HepG2 (cell line): ENCODE measurements at regions not wholly inside any gene's neighbourhood (a gene's known extent, or its start where the extent isn't known, plus 50 kb on each side); places are given as distances from the start of the nearest gene placed in this dataset.

ENCODE experiments used
- AHR ChIP-seq: IDR thresholded peaks from 2 replicates; pipeline ENCODE4 v1.6.1; 2018; ENCODE audit warnings: missing genetic modification reagents, missing compliant biosample characterization
- ARID2 ChIP-seq: sonication (generic); formaldehyde crosslinking; IDR thresholded peaks from 2 replicates; pipeline ENCODE4 v1.8.1; 2022; ENCODE audit warnings: mild to moderate bottlenecking, missing genetic modification reagents, borderline replicate concordance
- EED ChIP-seq: sonication (generic); formaldehyde crosslinking; IDR thresholded peaks from 2 replicates; pipeline ENCODE4 v1.5.0; 2020; ENCODE audit warnings: mild to moderate bottlenecking, missing genetic modification reagents
- ERF ChIP-seq: IDR thresholded peaks from 2 replicates; pipeline ENCODE4 v1.6.1; 2018; ENCODE audit warnings: missing biosample characterization, missing genetic modification reagents
- FOXA3 ChIP-seq: IDR thresholded peaks from 2 replicates; pipeline ENCODE4 v1.6.1; 2016; ENCODE audit warnings: missing genetic modification reagents, missing compliant biosample characterization
- IKZF4 ChIP-seq: sonication (generic); formaldehyde crosslinking; IDR thresholded peaks from 2 replicates; pipeline ENCODE4 v1.5.1; 2020; ENCODE audit warnings: borderline replicate concordance, mild to moderate bottlenecking, low read depth, missing genetic modification reagents; ENCODE audit errors: not compliant biosample characterization
- IRF2 ChIP-seq: IDR thresholded peaks from 2 replicates; pipeline ENCODE4 v1.6.1; 2018; ENCODE audit warnings: missing genetic modification reagents, missing compliant biosample characterization
- KLF13 ChIP-seq: sonication (generic); formaldehyde crosslinking; IDR thresholded peaks from 2 replicates; pipeline ENCODE4 v1.4.0; 2020; ENCODE audit warnings: mild to moderate bottlenecking, missing genetic modification reagents
- NCOA1 ChIP-seq: sonication (generic); formaldehyde crosslinking; IDR thresholded peaks from 2 replicates; pipeline ENCODE4 v1.9.0; 2021; ENCODE audit warnings: missing genetic modification reagents
- RXRB ChIP-seq: IDR thresholded peaks from 2 replicates; pipeline ENCODE4 v1.6.1; 2016; ENCODE audit warnings: borderline replicate concordance, missing genetic modification reagents, missing compliant biosample characterization
- SMARCC2 ChIP-seq: fragments of 450-650 bp; IDR thresholded peaks from 2 replicates; pipeline ENCODE4 v1.6.1; 2017; ENCODE audit warnings: antibody characterized with exemption, mild to moderate bottlenecking
- TEAD3 ChIP-seq: optimal IDR thresholded peaks from 2 replicates; pipeline ENCODE3; 2016; ENCODE audit warnings: borderline replicate concordance
- WIZ ChIP-seq: sonication (generic); formaldehyde crosslinking; IDR thresholded peaks from 2 replicates; pipeline ENCODE4 v1.5.1; 2020; ENCODE audit warnings: mild to moderate bottlenecking, missing genetic modification reagents
- ZBTB1 ChIP-seq: sonication (generic); formaldehyde crosslinking; IDR thresholded peaks from 2 replicates; pipeline ENCODE4 v1.4.0; 2020; ENCODE audit warnings: missing genetic modification reagents, borderline replicate concordance
- ZIK1 ChIP-seq: sonication (generic); formaldehyde crosslinking; IDR thresholded peaks from 2 replicates; pipeline ENCODE4 v1.5.0; 2020; ENCODE audit warnings: mild to moderate bottlenecking, low read depth, missing genetic modification reagents, borderline replicate concordance
- ZNF136 ChIP-seq: sonication (generic); formaldehyde crosslinking; IDR thresholded peaks from 2 replicates; pipeline ENCODE4 v1.8.1; 2022; ENCODE audit warnings: low read depth, mild to moderate bottlenecking, moderate library complexity, missing genetic modification reagents
- ZNF143 ChIP-seq: sonication (generic); formaldehyde crosslinking; IDR thresholded peaks from 2 replicates; pipeline ENCODE4 v1.4.0; 2020; ENCODE audit warnings: missing genetic modification reagents
- ZNF230 ChIP-seq: sonication (generic); formaldehyde crosslinking; IDR thresholded peaks from 2 replicates; pipeline ENCODE4 v1.4.0; 2020; ENCODE audit warnings: mild to moderate bottlenecking, missing genetic modification reagents
- ZNF256 ChIP-seq: sonication (generic); formaldehyde crosslinking; conservative IDR thresholded peaks from 2 replicates; pipeline ENCODE4 v1.4.0; 2020; ENCODE audit warnings: missing genetic modification reagents
- ZNF282 ChIP-seq: fragments of 450-650 bp; IDR thresholded peaks from 2 replicates; pipeline ENCODE4 v1.6.1; 2018; ENCODE audit not compliant: partially characterized antibody
- ZNF335 ChIP-seq: sonication (generic); formaldehyde crosslinking; IDR thresholded peaks from 2 replicates; pipeline ENCODE4 v1.4.0; 2020; ENCODE audit warnings: missing genetic modification reagents
- ZNF460 ChIP-seq: sonication (generic); formaldehyde crosslinking; IDR thresholded peaks from 2 replicates; pipeline ENCODE4 v1.5.1; 2020; ENCODE audit warnings: missing genetic modification reagents, mild to moderate bottlenecking, borderline replicate concordance
- ZNF816 ChIP-seq: sonication (generic); formaldehyde crosslinking; IDR thresholded peaks from 2 replicates; pipeline ENCODE4 v1.8.0; 2022; ENCODE audit warnings: missing genetic modification reagents, mild to moderate bottlenecking, borderline replicate concordance
- TF ChIP-seq, protein P1 (sequence below): sonication (generic); formaldehyde crosslinking; IDR thresholded peaks from 2 replicates; pipeline ENCODE4 v1.4.0; 2020; ENCODE audit warnings: missing genetic modification reagents, borderline replicate concordance
- TF ChIP-seq, protein P2 (sequence below): sonication (generic); formaldehyde crosslinking; IDR thresholded peaks from 2 replicates; pipeline ENCODE4 v1.8.1; 2022; ENCODE audit warnings: low read depth, mild to moderate bottlenecking, missing genetic modification reagents
- TF ChIP-seq, protein P3 (sequence below): sonication (generic); formaldehyde crosslinking; IDR thresholded peaks from 2 replicates; pipeline ENCODE4 v1.4.0; 2020; ENCODE audit warnings: missing genetic modification reagents, mild to moderate bottlenecking, borderline replicate concordance

DNA sequence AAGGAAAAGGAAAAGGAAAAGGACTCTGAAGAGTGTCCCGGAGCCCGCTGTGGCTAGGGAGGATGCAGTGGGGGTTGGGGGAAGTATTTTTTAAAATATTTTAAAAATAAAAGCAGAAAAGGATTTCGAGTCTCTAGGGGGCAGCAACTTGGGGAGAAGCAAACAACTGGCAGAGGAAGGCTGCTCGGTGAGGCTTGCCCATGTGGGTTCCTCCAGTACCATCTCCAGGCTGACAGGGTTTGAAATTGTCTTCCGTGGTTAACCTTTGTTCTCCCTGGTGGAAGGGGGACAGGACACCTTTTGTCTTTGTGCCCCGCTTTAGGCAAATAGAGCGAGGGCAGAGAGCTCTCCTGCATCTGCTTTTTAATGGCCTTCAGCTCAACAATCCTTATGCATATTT, 60.4 kb upstream of the SNX9 start (continued):
- no peak for TF ChIP-seq ZIK1 (CRISPR knock-in tag)
- no peak for TF ChIP-seq FOXA3 (CRISPR knock-in tag)
- no peak for TF ChIP-seq IRF2
- TF ChIP-seq ZNF460 (CRISPR knock-in tag) = no peak
- TF ChIP-seq, protein P1, sequence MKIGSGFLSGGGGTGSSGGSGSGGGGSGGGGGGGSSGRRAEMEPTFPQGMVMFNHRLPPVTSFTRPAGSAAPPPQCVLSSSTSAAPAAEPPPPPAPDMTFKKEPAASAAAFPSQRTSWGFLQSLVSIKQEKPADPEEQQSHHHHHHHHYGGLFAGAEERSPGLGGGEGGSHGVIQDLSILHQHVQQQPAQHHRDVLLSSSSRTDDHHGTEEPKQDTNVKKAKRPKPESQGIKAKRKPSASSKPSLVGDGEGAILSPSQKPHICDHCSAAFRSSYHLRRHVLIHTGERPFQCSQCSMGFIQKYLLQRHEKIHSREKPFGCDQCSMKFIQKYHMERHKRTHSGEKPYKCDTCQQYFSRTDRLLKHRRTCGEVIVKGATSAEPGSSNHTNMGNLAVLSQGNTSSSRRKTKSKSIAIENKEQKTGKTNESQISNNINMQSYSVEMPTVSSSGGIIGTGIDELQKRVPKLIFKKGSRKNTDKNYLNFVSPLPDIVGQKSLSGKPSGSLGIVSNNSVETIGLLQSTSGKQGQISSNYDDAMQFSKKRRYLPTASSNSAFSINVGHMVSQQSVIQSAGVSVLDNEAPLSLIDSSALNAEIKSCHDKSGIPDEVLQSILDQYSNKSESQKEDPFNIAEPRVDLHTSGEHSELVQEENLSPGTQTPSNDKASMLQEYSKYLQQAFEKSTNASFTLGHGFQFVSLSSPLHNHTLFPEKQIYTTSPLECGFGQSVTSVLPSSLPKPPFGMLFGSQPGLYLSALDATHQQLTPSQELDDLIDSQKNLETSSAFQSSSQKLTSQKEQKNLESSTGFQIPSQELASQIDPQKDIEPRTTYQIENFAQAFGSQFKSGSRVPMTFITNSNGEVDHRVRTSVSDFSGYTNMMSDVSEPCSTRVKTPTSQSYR (CRISPR knock-in tag) = no peak
- TF ChIP-seq ZNF136 (CRISPR knock-in tag) = no peak
- no peak for TF ChIP-seq ZNF816 (CRISPR knock-in tag)
- no peak for TF ChIP-seq WIZ (CRISPR knock-in tag)
- no peak for TF ChIP-seq AHR (CRISPR knock-in tag)
- TF ChIP-seq IKZF4 (CRISPR knock-in tag) = no peak
- TF ChIP-seq NCOA1 (CRISPR knock-in tag) = no peak
- no peak for TF ChIP-seq ARID2
- no peak for TF ChIP-seq SMARCC2
- no peak for TF ChIP-seq EED
- no peak for TF ChIP-seq ERF
- TF ChIP-seq ZNF143 (CRISPR knock-in tag) = no peak
- TF ChIP-seq, protein P2, sequence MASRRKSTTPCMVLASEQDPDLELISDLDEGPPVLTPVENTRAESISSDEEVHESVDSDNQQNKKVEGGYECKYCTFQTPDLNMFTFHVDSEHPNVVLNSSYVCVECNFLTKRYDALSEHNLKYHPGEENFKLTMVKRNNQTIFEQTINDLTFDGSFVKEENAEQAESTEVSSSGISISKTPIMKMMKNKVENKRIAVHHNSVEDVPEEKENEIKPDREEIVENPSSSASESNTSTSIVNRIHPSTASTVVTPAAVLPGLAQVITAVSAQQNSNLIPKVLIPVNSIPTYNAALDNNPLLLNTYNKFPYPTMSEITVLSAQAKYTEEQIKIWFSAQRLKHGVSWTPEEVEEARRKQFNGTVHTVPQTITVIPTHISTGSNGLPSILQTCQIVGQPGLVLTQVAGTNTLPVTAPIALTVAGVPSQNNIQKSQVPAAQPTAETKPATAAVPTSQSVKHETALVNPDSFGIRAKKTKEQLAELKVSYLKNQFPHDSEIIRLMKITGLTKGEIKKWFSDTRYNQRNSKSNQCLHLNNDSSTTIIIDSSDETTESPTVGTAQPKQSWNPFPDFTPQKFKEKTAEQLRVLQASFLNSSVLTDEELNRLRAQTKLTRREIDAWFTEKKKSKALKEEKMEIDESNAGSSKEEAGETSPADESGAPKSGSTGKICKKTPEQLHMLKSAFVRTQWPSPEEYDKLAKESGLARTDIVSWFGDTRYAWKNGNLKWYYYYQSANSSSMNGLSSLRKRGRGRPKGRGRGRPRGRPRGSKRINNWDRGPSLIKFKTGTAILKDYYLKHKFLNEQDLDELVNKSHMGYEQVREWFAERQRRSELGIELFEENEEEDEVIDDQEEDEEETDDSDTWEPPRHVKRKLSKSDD (CRISPR knock-in tag) = no peak
- TF ChIP-seq RXRB (CRISPR knock-in tag) = no peak
- no peak for TF ChIP-seq TEAD3 (CRISPR knock-in tag)
- no peak for TF ChIP-seq KLF13
- TF ChIP-seq ZNF256 (CRISPR knock-in tag) = no peak
- no peak for TF ChIP-seq ZNF335 (CRISPR knock-in tag)
- TF ChIP-seq, protein P3, sequence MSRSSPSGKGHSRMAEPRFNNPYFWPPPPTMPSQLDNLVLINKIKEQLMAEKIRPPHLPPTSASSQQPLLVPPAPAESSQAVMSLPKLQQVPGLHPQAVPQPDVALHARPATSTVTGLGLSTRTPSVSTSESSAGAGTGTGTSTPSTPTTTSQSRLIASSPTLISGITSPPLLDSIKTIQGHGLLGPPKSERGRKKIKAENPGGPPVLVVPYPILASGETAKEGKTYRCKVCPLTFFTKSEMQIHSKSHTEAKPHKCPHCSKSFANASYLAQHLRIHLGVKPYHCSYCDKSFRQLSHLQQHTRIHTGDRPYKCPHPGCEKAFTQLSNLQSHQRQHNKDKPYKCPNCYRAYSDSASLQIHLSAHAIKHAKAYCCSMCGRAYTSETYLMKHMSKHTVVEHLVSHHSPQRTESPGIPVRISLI (CRISPR knock-in tag) = 0 out of 2 replicates have a peak, but pooled peaks have one; percentile 10
- no peak for TF ChIP-seq ZNF282
- no peak for TF ChIP-seq ZBTB1
- no peak for TF ChIP-seq ZNF230 (CRISPR knock-in tag)
